ENCODE measurements at regions not wholly inside any gene's neighbourhood (a gene's known extent, or its start where the extent isn't known, plus 50 kb on each side); places are given as distances from the start of the nearest gene placed in this dataset.

DNA sequence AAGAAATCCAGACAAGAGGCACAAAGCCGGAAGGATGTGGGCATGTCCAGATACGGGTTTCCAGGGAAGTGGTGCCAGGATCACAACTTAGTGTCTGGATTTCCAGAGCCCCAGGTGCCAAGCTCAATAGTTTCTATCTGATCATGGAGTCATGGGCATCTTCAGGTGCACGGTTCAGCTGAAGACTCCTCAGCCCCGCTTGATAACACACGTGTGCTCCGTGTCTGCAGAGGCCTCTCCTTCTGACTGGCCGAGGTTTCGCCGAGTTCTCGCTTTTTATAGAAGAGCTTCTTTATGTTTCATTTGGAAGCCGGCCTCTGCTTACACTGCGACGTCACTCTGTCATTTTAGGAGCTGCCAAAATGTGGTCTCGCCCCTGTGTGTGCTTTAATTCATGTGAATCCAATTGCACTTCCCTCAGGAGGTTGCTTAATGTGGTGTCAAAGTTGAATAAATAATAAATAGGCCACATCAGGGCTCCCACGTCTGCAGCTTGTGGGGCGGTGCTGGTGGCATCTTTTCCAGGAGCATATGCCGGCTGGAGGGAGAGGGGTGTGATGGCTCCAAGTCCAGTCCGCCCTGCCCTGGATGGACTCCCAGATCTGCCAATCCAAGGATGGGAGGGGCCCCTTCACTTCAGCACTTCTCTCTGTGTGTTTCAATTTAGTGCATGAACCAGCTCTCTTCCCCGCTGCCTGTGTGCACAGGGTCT, 1410.8 kb downstream of the TBC1D22A start:
- no peak overlapping the region for H3K4me3 ChIP-seq (ENCODE audit: low read depth, low read length)
- TF ChIP-seq, protein P1, sequence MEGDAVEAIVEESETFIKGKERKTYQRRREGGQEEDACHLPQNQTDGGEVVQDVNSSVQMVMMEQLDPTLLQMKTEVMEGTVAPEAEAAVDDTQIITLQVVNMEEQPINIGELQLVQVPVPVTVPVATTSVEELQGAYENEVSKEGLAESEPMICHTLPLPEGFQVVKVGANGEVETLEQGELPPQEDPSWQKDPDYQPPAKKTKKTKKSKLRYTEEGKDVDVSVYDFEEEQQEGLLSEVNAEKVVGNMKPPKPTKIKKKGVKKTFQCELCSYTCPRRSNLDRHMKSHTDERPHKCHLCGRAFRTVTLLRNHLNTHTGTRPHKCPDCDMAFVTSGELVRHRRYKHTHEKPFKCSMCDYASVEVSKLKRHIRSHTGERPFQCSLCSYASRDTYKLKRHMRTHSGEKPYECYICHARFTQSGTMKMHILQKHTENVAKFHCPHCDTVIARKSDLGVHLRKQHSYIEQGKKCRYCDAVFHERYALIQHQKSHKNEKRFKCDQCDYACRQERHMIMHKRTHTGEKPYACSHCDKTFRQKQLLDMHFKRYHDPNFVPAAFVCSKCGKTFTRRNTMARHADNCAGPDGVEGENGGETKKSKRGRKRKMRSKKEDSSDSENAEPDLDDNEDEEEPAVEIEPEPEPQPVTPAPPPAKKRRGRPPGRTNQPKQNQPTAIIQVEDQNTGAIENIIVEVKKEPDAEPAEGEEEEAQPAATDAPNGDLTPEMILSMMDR (IDR thresholded peaks at IDR 0.05; ENCODE audit: borderline replicate concordance, insufficient read depth, low read depth, low read length): no peak

DNA sequence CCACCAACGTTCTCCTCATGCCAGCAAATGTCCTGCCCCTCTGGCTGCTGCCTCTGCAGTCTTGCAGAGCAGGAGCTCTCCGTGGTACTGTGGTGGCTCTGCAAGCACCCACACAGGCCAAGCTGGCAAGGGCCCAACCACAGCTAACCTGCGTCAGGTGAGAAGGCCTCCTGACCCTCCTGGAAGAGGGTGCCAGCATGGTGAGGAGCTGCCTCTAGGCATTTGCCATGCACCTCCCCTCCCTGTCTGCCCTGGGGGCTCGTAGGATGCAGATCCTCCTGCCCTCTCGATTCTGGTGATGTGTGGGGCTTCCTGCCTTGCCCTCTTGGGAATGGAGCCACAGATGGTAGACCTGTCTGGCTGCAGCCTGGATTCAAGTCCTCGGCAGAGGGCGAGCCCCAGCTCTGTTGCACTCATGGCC, 1408.8 kb downstream of the TBC1D22A start:
- H3K4me3 ChIP-seq (ENCODE audit: low read depth, low read length): no peak overlapping the region
- TF ChIP-seq, protein P1 (IDR thresholded peaks at IDR 0.05; ENCODE audit: borderline replicate concordance, insufficient read depth, low read depth, low read length): no peak

GRCh38 chr22:48169227-48169626, 1406.8 kb downstream of the TBC1D22A start:
- TF ChIP-seq, protein P1 (IDR thresholded peaks at IDR 0.05; ENCODE audit: borderline replicate concordance, insufficient read depth, low read depth, low read length): no peak

GRCh38 chr22:48167238-48167637, 1404.8 kb downstream of the TBC1D22A start:
- TF ChIP-seq, protein P1 (IDR thresholded peaks at IDR 0.05; ENCODE audit: borderline replicate concordance, insufficient read depth, low read depth, low read length): no peak
- no peak overlapping the region for H3K4me3 ChIP-seq (ENCODE audit: low read depth, low read length)

More at GRCh38 chr22:48169227-48169626, 1406.8 kb downstream of the TBC1D22A start:
- no peak overlapping the region for H3K4me3 ChIP-seq (ENCODE audit: low read depth, low read length)

- H3K4me3 ChIP-seq (ENCODE audit: low read depth, low read length): no peak overlapping the region
- TF ChIP-seq, protein P1 (IDR thresholded peaks at IDR 0.05; ENCODE audit: borderline replicate concordance, insufficient read depth, low read depth, low read length): no peak
These were observed 1398.8 kb downstream of the TBC1D22A start for GRCh38 chr22:48161298-48161697.

GRCh38 chr22:48157676-48158075, 1395.2 kb downstream of the TBC1D22A start:
- TF ChIP-seq, protein P1 (IDR thresholded peaks at IDR 0.05; ENCODE audit: borderline replicate concordance, insufficient read depth, low read depth, low read length): no peak
- no peak overlapping the region for H3K4me3 ChIP-seq (ENCODE audit: low read depth, low read length)
